Right renal pelvis (tissue), 4 donors: ENCODE measurements at regions not wholly inside any gene's neighbourhood (a gene's known extent, or its start where the extent isn't known, plus 50 kb on each side); places are given as distances from the start of the nearest gene placed in this dataset.

Experiments used
- DNase-seq, 4 donors: peaks; one replicate each; pipeline ENCODE4 v3.0.0-alpha.2; 2013; ENCODE audit warnings: low read depth in 4 of 4, low spot score in 3 of 4, missing footprints in 1 of 4

- no peak for DNase-seq
Observed at GRCh38 chr4:174122705-174123104, 160.8 kb downstream of the FBXO8 start.

GRCh38 chr4:174120446-174121295 is 162.8 kb downstream of the FBXO8 start:
- peak; percentile 48 to 71 (median 52) for DNase-seq

GRCh38 chr4:174119830-174120229 is 163.6 kb downstream of the FBXO8 start:
- DNase-seq, result no peak

- DNase-seq, result no peak
Observed at GRCh38 chr4:174119051-174119450, 164.4 kb downstream of the FBXO8 start.

GRCh38 chr4:174118171-174118570 is 165.3 kb downstream of the FBXO8 start:
- DNase-seq, result no peak

- no peak for DNase-seq
Observed at GRCh38 chr4:174117445-174117844, 166.0 kb downstream of the FBXO8 start.

GRCh38 chr4:174116021-174116420 is 167.4 kb downstream of the FBXO8 start:
- DNase-seq, result no peak

- DNase-seq, result no peak
Observed at GRCh38 chr4:174111422-174111821, 172.0 kb downstream of the FBXO8 start.

- no peak for DNase-seq
Observed at GRCh38 chr4:174110180-174110579, 173.3 kb downstream of the FBXO8 start.

- DNase-seq, result no peak
Observed at GRCh38 chr4:174107746-174108354, 175.6 kb downstream of the FBXO8 start.

- DNase-seq, result no peak
Observed at GRCh38 chr4:174105202-174105601, 178.3 kb downstream of the FBXO8 start.

- no peak for DNase-seq
Observed at GRCh38 chr4:174100910-174101309, 182.6 kb downstream of the FBXO8 start.

GRCh38 chr4:174099712-174100111 is 183.8 kb downstream of the FBXO8 start:
- DNase-seq, result no peak

GRCh38 chr4:174096999-174097398 is 186.5 kb downstream of the FBXO8 start:
- DNase-seq, result no peak

GRCh38 chr4:174096456-174096855 is 187.0 kb downstream of the FBXO8 start:
- no peak for DNase-seq

- no peak for DNase-seq
Observed at GRCh38 chr4:174091130-174091529, 192.3 kb downstream of the FBXO8 start.

- DNase-seq, result no peak
Observed at GRCh38 chr4:174089711-174090110, 193.8 kb downstream of the FBXO8 start.

GRCh38 chr4:174088795-174089194 is 194.7 kb downstream of the FBXO8 start:
- no peak for DNase-seq

GRCh38 chr4:174086829-174087799 is 196.4 kb downstream of the FBXO8 start:
- DNase-seq, result no peak

- DNase-seq, result no peak
Observed at GRCh38 chr4:174084981-174085380, 198.5 kb downstream of the FBXO8 start.

GRCh38 chr4:174084542-174084941 is 198.9 kb downstream of the FBXO8 start:
- DNase-seq, result no peak
